Uterus (tissue), 3 donors: ENCODE measurements at regions not wholly inside any gene's neighbourhood (a gene's known extent, or its start where the extent isn't known, plus 50 kb on each side); places are given as distances from the start of the nearest gene placed in this dataset.

Experiments
- DNase-seq, 2 donors: peaks; one replicate each; pipeline ENCODE4 v3.0.0-alpha.2; 2019 to 2020
- H3K27ac ChIP-seq, 2 donors: fragments of 200-600 bp; sonication (generic); 1 replicate in 1 of 2; 2 replicates in 1 of 2; pipeline ENCODE4 v1.5.1; 2016 to 2018
- H3K27me3 ChIP-seq, 2 donors: fragments of 200-600 bp; sonication (generic); one replicate each; pipeline ENCODE4 v1.5.1; 2018 to 2019; ENCODE audit warnings: control low read depth in 1 of 2
- H3K36me3 ChIP-seq, 2 donors: fragments of 200-600 bp; sonication (generic); one replicate each; pipeline ENCODE4 v1.5.1; 2019; ENCODE audit warnings: control low read depth in 1 of 2
- H3K4me1 ChIP-seq, 2 donors: fragments of 200-600 bp; sonication (generic); one replicate each; pipeline ENCODE4 v1.5.1; 2018 to 2019; ENCODE audit warnings: control low read depth in 1 of 2
- H3K4me3 ChIP-seq, 2 donors: fragments of 200-600 bp; sonication (generic); 1 replicate in 1 of 2; 2 replicates in 1 of 2; pipeline ENCODE4 v1.5.1; 2018 to 2019; ENCODE audit warnings: mild to moderate bottlenecking in 1 of 2
- H3K9me3 ChIP-seq, 2 donors: fragments of 200-600 bp; sonication (generic); one replicate each; pipeline ENCODE4 v1.5.1; 2019; ENCODE audit warnings: control low read depth in 1 of 2
- POLR2A ChIP-seq, 2 donors: fragments of 450-650 bp; IDR thresholded peaks; one replicate each; pipeline ENCODE4 v1.6.1; 2016; ENCODE audit warnings: antibody characterized with exemption in 2 of 2, mild to moderate bottlenecking in 1 of 2, moderate library complexity in 1 of 2
- intact Hi-C: fragments of 100-400 bp; cut with DNase I; formaldehyde crosslinking; loops from one replicate; pipeline ENCODE4 v1.15.1; 2023; ENCODE audit warnings: low total_unique reads
- TF ChIP-seq, protein P1 (sequence below), 4 experiments: fragments of 200-600 bp in 2 of 4; fragments of 450-650 bp in 2 of 4; sonication (generic) in 2 of 4; IDR thresholded peaks; one replicate each; pipeline ENCODE4 v1.5.1; 2016 to 2019; ENCODE audit warnings: antibody characterized with exemption in 4 of 4, mild to moderate bottlenecking in 2 of 4, moderate library complexity in 1 of 4
- donor health status: DM: yes; HTN: yes; CAD: no.

DNA sequence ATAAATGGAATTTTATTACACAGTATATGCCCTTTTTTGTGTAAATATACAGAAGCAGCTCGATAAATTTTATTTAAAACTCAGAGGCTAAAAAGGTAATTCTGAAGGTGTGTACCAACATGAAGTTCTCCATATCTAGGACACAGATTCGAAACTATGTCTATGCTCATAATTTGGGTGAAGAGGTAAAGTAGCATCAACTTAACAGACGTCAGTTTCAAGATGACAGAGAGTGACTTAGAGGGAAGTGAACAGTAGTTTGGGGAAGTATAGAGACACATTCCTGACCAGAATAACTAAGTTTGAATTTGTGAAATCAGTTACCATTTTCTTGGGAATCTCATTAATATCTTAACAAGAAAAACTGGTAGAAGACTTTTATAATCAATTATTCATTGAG is 2493.3 kb downstream of the ARAP2 start:
- H3K27me3 ChIP-seq = no peaks in the 10 kb centered on the region
- no peak overlapping the region for H3K4me3 ChIP-seq
- no peaks in the 10 kb centered on the region for H3K4me1 ChIP-seq
- no peak overlapping the region for H3K27ac ChIP-seq
- no peaks in the 10 kb centered on the region for H3K9me3 ChIP-seq
- H3K36me3 ChIP-seq = no peaks in the 10 kb centered on the region
- DNase-seq = no peak
- intact Hi-C loops = no loop called here
- TF ChIP-seq, protein P1, sequence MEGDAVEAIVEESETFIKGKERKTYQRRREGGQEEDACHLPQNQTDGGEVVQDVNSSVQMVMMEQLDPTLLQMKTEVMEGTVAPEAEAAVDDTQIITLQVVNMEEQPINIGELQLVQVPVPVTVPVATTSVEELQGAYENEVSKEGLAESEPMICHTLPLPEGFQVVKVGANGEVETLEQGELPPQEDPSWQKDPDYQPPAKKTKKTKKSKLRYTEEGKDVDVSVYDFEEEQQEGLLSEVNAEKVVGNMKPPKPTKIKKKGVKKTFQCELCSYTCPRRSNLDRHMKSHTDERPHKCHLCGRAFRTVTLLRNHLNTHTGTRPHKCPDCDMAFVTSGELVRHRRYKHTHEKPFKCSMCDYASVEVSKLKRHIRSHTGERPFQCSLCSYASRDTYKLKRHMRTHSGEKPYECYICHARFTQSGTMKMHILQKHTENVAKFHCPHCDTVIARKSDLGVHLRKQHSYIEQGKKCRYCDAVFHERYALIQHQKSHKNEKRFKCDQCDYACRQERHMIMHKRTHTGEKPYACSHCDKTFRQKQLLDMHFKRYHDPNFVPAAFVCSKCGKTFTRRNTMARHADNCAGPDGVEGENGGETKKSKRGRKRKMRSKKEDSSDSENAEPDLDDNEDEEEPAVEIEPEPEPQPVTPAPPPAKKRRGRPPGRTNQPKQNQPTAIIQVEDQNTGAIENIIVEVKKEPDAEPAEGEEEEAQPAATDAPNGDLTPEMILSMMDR (IDR thresholded peaks at IDR 0.05) = no peak
- no peak for TF ChIP-seq POLR2A (IDR thresholded peaks at IDR 0.05)

DNA sequence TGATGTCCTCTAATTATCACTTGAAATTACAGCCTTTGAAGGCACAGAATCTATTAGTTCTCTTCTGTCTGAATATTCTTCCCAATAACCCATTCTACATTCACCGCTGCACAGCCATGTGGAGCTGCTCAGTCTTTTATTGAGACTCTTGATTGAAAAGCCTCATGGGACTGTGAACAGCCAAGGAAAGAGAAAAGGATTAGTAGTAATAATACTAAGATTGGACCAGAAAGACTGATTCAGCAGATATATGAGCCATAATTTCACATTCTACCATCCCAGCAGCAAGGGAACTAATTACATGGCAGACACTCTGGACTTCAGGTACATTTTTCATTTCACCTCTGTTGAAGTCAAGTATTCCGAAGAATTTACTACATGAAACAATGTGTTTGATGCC is 2471.7 kb downstream of the ARAP2 start:
- no peak for TF ChIP-seq POLR2A (IDR thresholded peaks at IDR 0.05)
- TF ChIP-seq, protein P1 (IDR thresholded peaks at IDR 0.05) = no peak
- no peak for DNase-seq
- Histone ChIP-seq H3K27me3 (no peaks in the 10 kb centered on the region), H3K27ac (no peak overlapping the region), H3K4me3 (no peak overlapping the region), H3K36me3 (no peaks in the 10 kb centered on the region), H3K4me1 (no peaks in the 10 kb centered on the region), H3K9me3 (no peaks in the 10 kb centered on the region)
- intact Hi-C loops = no loop called here

DNA sequence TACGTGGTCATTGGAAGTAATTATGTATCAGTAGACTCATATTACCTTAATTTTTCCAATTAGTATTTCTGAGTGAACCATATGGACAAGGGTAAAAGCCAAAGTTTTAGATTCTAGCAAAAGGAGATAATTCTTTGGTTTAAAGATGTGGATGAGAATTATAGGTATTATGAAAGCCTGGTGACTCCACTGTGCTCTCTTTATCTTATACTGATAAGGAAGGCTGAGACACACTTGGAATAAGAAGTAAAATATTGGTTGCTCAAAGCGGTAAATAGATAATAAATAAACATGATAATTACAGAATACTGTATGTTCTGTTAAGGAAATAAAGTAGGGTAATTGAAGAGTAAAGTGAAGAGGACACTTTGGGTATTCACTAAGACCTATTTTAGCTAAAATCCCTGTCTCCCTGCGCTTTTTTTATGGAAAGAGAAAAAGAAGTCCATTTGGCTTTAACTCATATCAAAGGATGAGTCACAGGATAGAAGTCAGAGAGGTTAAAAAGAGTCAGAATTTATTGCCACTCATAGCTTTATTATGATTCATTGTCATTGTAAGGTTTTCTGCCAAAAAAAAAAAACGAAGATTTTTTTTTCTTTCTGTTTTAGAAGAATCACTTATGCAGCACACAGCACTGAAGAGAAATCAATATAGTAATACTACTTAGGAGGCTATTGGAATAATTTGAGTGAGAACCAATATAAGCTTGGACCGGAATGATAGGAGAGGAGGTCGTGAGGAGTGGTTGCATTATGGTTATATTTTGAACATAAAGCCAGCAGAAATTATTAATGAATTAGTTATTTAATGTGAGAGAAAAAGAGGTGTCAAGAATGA is 2463.1 kb downstream of the ARAP2 start:
- Histone ChIP-seq H3K4me3 (no peak overlapping the region), H3K36me3 (no peaks in the 10 kb centered on the region), H3K9me3 (no peaks in the 10 kb centered on the region), H3K27me3 (no peaks in the 10 kb centered on the region), H3K4me1 (no peaks in the 10 kb centered on the region), H3K27ac (no peak overlapping the region)
- TF ChIP-seq, protein P1 (IDR thresholded peaks at IDR 0.05) = no peak
- no peak for TF ChIP-seq POLR2A (IDR thresholded peaks at IDR 0.05)
- intact Hi-C loops = no loop called here
- no peak for DNase-seq

DNA sequence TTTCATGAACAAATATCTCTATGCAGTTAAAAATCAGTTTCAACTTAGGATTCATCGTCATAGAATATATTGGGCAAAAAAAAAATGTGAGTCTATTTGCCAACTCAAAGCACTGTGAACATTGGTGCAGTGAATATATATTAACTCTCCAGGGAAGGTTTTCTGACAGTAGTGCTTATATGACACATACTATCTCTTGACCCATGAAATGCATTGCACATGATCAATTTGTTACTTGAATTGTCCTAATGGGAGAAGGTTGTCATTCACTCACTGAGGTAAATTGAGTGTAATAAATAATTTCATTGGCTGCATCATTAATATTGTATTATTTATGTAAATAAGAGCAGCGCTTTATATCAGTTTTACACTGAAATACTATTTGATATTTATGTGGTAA is 2458.5 kb downstream of the ARAP2 start:
- no peaks in the 10 kb centered on the region for H3K36me3 ChIP-seq
- H3K27me3 ChIP-seq = no peaks in the 10 kb centered on the region
- intact Hi-C loops = no loop called here
- TF ChIP-seq POLR2A (IDR thresholded peaks at IDR 0.05) = no peak
- no peak for DNase-seq
- no peak overlapping the region for H3K27ac ChIP-seq
- no peak overlapping the region for H3K4me3 ChIP-seq
- no peaks in the 10 kb centered on the region for H3K4me1 ChIP-seq
- no peaks in the 10 kb centered on the region for H3K9me3 ChIP-seq

DNA sequence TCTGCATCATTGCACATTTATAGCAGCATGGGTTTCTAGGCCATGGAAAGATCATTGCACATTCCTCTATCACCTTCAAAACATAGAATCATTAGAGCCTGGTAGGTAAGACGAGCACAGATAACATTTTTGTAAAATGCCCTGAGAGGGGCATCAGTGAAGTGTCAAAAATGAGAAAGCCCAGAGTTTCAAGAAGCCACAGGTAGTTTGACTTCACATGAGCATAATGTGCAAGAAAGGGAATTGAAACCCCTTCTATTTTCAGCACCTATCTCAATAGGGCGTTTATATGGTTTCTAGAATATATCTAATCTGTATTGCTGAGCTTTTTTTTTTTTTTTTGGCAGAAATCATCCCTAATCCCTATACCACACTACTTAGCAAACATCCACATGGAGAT is 2441.7 kb downstream of the ARAP2 start:
- Histone ChIP-seq H3K4me3 (no peak overlapping the region), H3K27ac (no peak overlapping the region), H3K4me1 (no peaks in the 10 kb centered on the region), H3K9me3 (no peaks in the 10 kb centered on the region), H3K36me3 (peaks cover 0 to 3% of the 10 kb centered on the region in 2 donors), H3K27me3 (no peaks in the 10 kb centered on the region)
- intact Hi-C loops = no loop called here
- TF ChIP-seq, protein P1 (IDR thresholded peaks at IDR 0.05) = no peak
- TF ChIP-seq POLR2A (IDR thresholded peaks at IDR 0.05) = no peak
- no peak for DNase-seq
